Heart left ventricle (tissue), 16 donors: ENCODE measurements at regions not wholly inside any gene's neighbourhood (a gene's known extent, or its start where the extent isn't known, plus 50 kb on each side); places are given as distances from the start of the nearest gene placed in this dataset.

Experiments
- ATAC-seq, 4 donors: fragments of 200-7000 bp; cut with Tn5 transposase; one replicate each; pipeline ENCODE4 v1.9.1; 2020 to 2022; ENCODE audit warnings: moderate library complexity in 4 of 4, mild to moderate bottlenecking in 3 of 4, moderate number of reproducible peaks in 1 of 4
- DNase-seq, 5 donors: peaks; one replicate each; pipeline ENCODE4 v3.0.0-alpha.2; 2020
- H3K27ac ChIP-seq, 12 donors: fragments of 200-600 bp; sonication (generic) in 4 of 12; one replicate each; pipeline versions ENCODE4 v1.5.0 to v1.8.0; 2016 to 2022; ENCODE audit warnings: mild to moderate bottlenecking in 2 of 12
- H3K27me3 ChIP-seq, 9 donors: fragments of 200-600 bp; sonication (generic) in 2 of 9; one replicate each; pipeline versions ENCODE4 v1.5.1 to v1.8.0; 2016 to 2022; ENCODE audit warnings: mild to moderate bottlenecking in 3 of 9
- H3K36me3 ChIP-seq, 9 donors: fragments of 200-600 bp; sonication (generic) in 2 of 9; one replicate each; pipeline versions ENCODE4 v1.5.0 to v1.8.0; 2018 to 2022; ENCODE audit warnings: mild to moderate bottlenecking in 2 of 9
- H3K4me1 ChIP-seq, 12 donors: fragments of 200-600 bp; sonication (generic) in 4 of 12; one replicate each; pipeline versions ENCODE4 v1.5.0 to v1.8.0; 2016 to 2022; ENCODE audit warnings: mild to moderate bottlenecking in 3 of 12
- H3K4me3 ChIP-seq, 12 donors: fragments of 200-600 bp; sonication (generic) in 4 of 12; one replicate each; pipeline versions ENCODE4 v1.5.0 to v1.8.0; 2017 to 2022; ENCODE audit warnings: mild to moderate bottlenecking in 9 of 12, moderate library complexity in 4 of 12
- H3K9me3 ChIP-seq, 12 donors: fragments of 200-600 bp; sonication (generic) in 4 of 12; one replicate each; pipeline versions ENCODE4 v1.5.0 to v1.8.0; 2016 to 2022; ENCODE audit warnings: mild to moderate bottlenecking in 1 of 12
- CTCF ChIP-seq, 12 donors: fragments of 200-600 bp; sonication (generic) in 4 of 12; IDR thresholded peaks; one replicate each; pipeline versions ENCODE4 v1.5.0 to v1.8.0; 2018 to 2022; ENCODE audit warnings: antibody characterized with exemption in 12 of 12, mild to moderate bottlenecking in 5 of 12
- POLR2A ChIP-seq, 2 donors: fragments of 450-650 bp; IDR thresholded peaks; one replicate each; pipeline ENCODE4 v1.6.1; 2017; ENCODE audit warnings: antibody characterized with exemption in 2 of 2, mild to moderate bottlenecking in 2 of 2, moderate library complexity in 2 of 2
- WGBS, 4 donors: extraction: QIAGEN DNeasy Blood & Tissue Kit in 2 of 4; methylation state at CpG; one replicate each; pipeline versions ENCODE4 v1.1.5 to v1.1.7; 2013 to 2018; 5-methylcytosine and 5-hydroxymethylcytosine counted together
- intact Hi-C, 10 donors: fragments of 100-400 bp; cut with DNase I; formaldehyde crosslinking; loops; one replicate each; pipeline versions ENCODE4 v1.11.1 to v1.14.2; 2022
- donor health status: ischemic (EF 13 %, LVEDD 7.1; RV severe dilation, severe dysfunction).
- donor health status: healthy with polysubstance abuse.
- donor health status: DM: no; HTN: yes; CAD: no.
- donor health status: DM: no; HTN: no; CAD: no.
- donor health status: ischemic (EF 25% LVEDD 6.9; RV normal size, moderate dysfunction).
- donor health status: ischemic (EF 25% LVEDD 5.7; RV mildly dilated, moderate dysfunction).
- donor health status: healthy.
- donor health status: DM: yes; HTN: yes; CAD: no.
- donor health status: ischemic (EF 35%, LVEDD 5.7; RV mildly dilated, moderate dysfunction).
- donor health status: nonischemic (EF 11% LVEDD 7.7; RV severe dilation, severe dysfunction).
- donor health status: DM: yes; HTN: yes; CAD: no.
- donor health status: PGD.
- donor health status: ischemic (EF 29% LVEDD 5.4; RV normal size, mild dysfunction).
- donor health status: nonischemic (EF 23%, LVEDD 6.1; RV moderate dilation, normal function).

GRCh38 chr20:51076786-51077685, 54.1 kb upstream of the KCNG1 start:
- intact Hi-C loops: no loop called here
- ATAC-seq (no peak), DNase-seq (no peak)
- Histone ChIP-seq H3K9me3 (peaks cover 0 to 4% (median 0%) of the 10 kb centered on the region in 12 donors), H3K4me1 (no peaks in the 10 kb centered on the region), H3K4me3 (no peak overlapping the region), H3K27me3 (peaks cover 0 to 66% (median 17%) of the 10 kb centered on the region in 9 donors), H3K27ac (no peak overlapping the region), H3K36me3 (no peaks in the 10 kb centered on the region)
- TF ChIP-seq CTCF (IDR thresholded peaks at IDR 0.05) (no peak), POLR2A (IDR thresholded peaks at IDR 0.05) (no peak)
- WGBS, 4 donors: 62 to 75% (median 68%) methylated on average over 11 of the region's 11 CpGs

DNA sequence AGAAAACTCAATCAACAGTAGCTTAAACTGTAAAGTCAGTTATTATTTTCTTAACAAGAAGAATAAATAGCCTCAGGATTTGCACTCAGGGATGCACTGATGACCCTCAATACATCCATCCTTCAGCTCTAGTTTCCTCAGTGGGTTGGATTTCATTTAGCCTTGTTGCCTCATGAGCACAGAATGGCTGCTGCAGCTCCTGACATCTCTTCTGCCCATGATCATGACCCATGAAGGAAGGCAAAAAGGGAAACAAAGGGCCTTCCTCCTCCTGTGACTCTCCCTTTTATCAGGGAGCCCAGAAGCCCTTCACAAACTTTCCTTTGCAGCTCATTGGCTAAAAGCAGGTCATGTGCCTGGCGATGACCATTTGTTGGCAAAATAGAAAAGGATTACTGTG, 51.2 kb upstream of the KCNG1 start:
- Histone ChIP-seq H3K9me3 (peaks cover 0 to 4% (median 0%) of the 10 kb centered on the region in 12 donors), H3K4me1 (no peaks in the 10 kb centered on the region), H3K36me3 (no peaks in the 10 kb centered on the region), H3K27me3 (peaks cover 2 to 69% (median 24%) of the 10 kb centered on the region in 9 donors), H3K4me3 (no peak overlapping the region), H3K27ac (no peak overlapping the region)
- DNase-seq: no peak
- 98 to 100% (median 99%) methylated on average over 1 of the region's 1 CpG for WGBS, 4 donors
- no peak for ATAC-seq
- TF ChIP-seq POLR2A (IDR thresholded peaks at IDR 0.05) (no peak), CTCF (IDR thresholded peaks at IDR 0.05) (no peak)
- intact Hi-C loops: no loop called here
